ENCODE measurements at regions not wholly inside any gene's neighbourhood (a gene's known extent, or its start where the extent isn't known, plus 50 kb on each side); places are given as distances from the start of the nearest gene placed in this dataset.

DNA sequence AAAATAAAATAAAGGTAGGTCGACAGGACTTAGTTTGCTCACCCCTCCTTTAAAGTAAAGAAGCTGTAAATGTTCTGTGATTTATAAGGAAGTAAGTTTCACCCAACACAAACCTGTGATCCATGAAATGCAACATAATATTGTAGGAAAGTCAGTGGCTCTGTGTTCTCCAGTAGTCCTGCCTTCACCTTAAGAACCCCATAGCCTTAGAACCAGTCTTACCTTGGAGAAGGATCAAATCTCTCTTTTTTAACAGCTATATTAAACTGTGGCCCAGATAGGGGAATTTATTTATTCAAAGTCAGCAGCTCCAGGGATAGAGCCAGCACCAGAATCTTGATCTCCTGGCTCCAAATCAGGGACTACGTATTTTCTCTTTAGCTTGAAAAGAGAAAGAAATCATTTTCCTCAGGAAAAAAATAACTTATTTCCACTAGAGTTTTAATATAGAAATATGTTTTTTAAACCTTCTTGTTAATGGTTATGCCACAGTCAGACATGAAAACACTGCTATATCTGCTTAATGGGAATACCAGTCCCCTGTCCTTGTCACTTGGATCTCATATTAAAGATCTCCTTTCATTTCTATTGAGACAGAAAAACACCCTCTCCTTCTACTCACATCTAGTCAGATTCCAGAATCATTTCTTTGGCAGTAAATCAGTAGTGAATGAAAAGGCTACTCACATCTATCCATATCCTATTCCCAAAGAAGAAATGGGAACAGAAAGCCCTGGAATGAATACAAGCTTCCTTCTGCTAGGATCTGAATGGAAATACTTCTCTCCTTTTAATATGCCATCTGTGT, 269.2 kb upstream of the TNC start:
- Histone ChIP-seq H3K9me3 (peaks cover 6% of the 10 kb centered on the region), H3K36me3 (no peaks in the 10 kb centered on the region), H3K27ac (peak overlapping the region; percentile 32 to 57), H3K27me3 (replicated peaks; ENCODE audit: insufficient read depth) (no peaks in the 10 kb centered on the region), H3K4me3 (peak overlapping the region; percentile 25), H3K4me1 (ENCODE audit: control insufficient read depth in 1 of 2, low read depth in 2 of 2) (peaks cover 5 to 10% of the 10 kb centered on the region in 2 donors)
- ATAC-seq (ENCODE audit: insufficient number of reproducible peaks, low FRiP score, low read depth) (no peak), DNase-seq (ENCODE audit: low spot score) (no peak)
- TF ChIP-seq, protein P1, sequence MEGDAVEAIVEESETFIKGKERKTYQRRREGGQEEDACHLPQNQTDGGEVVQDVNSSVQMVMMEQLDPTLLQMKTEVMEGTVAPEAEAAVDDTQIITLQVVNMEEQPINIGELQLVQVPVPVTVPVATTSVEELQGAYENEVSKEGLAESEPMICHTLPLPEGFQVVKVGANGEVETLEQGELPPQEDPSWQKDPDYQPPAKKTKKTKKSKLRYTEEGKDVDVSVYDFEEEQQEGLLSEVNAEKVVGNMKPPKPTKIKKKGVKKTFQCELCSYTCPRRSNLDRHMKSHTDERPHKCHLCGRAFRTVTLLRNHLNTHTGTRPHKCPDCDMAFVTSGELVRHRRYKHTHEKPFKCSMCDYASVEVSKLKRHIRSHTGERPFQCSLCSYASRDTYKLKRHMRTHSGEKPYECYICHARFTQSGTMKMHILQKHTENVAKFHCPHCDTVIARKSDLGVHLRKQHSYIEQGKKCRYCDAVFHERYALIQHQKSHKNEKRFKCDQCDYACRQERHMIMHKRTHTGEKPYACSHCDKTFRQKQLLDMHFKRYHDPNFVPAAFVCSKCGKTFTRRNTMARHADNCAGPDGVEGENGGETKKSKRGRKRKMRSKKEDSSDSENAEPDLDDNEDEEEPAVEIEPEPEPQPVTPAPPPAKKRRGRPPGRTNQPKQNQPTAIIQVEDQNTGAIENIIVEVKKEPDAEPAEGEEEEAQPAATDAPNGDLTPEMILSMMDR (IDR thresholded peaks at IDR 0.05): no peak

DNA sequence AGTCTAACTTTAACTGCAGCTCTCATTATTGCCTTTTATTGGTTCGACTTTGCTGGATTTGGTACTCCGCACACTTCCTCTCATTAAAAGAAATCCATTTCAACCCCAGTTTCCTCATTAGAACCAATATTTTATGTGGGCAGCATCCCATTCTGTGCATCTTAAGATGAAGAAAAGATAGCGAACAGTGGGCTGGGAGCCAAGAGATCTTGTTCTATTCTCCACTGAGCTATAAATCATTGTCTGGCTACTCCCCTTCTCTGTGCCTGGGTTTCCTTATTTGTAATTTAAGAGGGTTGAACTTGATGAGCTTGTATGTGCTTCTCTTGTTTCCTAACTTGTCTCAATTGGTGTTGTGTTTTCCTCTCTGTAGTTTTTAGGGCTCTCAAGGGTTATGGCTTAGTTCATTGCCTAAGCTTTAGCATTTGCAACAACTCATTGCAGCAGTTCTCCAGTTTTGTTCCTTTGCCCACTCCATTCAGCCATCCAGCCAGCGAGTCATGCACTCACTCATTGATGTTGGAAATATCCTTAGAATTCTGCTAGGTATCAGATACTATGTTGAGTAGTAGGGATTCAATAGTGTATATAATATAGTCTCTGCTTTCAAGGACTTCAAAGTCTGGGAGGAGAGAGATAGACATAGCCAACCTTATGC, 273.3 kb upstream of the TNC start:
- Histone ChIP-seq H3K27me3 (replicated peaks; ENCODE audit: insufficient read depth) (no peaks in the 10 kb centered on the region), H3K4me3 (no peak overlapping the region), H3K4me1 (ENCODE audit: control insufficient read depth in 1 of 2, low read depth in 2 of 2) (peaks cover 5 to 10% of the 10 kb centered on the region in 2 donors), H3K36me3 (no peaks in the 10 kb centered on the region), H3K27ac (no peak overlapping the region), H3K9me3 (no peaks in the 10 kb centered on the region)
- TF ChIP-seq, protein P1 (IDR thresholded peaks at IDR 0.05): no peak
- peak; percentile 20 for ATAC-seq (ENCODE audit: insufficient number of reproducible peaks, low FRiP score, low read depth)
- DNase-seq (ENCODE audit: low spot score): no peak

DNA sequence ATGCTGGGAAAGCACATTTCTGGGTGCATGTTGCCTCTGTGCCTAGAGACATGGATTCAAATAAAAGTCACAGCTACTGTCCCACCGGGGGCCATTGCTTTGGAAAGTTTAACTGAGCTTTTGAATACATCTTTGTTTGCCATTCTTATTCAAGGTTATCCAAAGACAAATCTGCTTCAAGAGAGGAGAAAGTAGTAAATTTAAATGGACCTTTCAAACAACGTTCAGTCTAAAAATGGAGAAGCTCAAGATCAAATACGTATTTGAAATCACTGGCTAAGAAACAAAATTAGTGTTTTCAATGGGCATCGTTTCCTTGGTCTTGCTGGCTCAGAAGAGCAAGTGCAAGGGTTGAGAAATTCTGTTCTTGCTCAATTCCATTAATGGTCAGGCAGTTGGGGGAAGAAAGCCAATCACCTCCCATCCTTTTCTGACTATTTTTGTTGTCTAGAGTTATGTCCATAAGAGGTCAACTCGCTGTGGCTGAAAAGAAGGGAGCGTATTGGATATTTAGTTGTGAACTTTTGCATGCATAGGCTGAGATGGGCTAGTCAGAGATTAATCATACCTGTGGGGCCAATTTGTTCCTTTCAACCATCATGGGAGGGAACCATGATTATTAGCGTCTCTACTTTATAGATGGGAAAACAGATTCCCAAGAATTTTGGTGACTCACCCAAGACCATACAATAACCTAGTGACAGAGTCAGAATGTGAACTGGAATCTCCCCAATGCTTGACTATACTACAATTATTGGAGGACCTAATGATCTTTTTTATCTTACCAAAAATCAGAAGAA, 276.2 kb upstream of the TNC start:
- no peak for ATAC-seq (ENCODE audit: insufficient number of reproducible peaks, low FRiP score, low read depth)
- H3K27ac ChIP-seq: no peak overlapping the region
- TF ChIP-seq, protein P1 (IDR thresholded peaks at IDR 0.05): no peak

DNA sequence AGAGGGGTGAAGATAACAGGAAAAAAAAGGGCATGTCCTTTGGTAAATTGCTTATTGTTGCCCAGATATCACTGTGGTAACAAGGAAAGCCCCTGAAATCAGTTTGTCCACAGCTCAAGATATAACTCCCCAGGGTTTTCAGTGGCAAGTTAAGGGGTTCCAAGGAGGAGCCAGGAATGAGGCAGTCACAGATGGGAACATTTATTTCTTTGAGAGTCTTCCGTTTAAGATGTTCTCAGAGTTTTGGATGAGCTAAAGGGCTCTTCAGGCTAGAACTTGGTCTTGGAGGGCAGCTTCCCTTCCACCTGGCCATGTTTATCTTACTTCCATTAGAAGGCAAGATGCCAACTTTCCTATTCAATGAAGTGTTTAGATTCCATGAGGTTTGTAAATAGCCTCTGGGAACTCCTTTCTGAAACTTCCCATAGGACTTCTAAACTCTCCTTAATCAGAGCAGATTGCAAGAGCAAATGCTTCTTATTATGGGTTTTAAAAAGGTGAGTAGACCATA, 277.6 kb upstream of the TNC start:
- Histone ChIP-seq H3K9me3 (no peaks in the 10 kb centered on the region), H3K4me1 (ENCODE audit: control insufficient read depth in 1 of 2, low read depth in 2 of 2) (no peaks in the 10 kb centered on the region), H3K27ac (no peak overlapping the region), H3K36me3 (no peaks in the 10 kb centered on the region), H3K4me3 (no peak overlapping the region), H3K27me3 (replicated peaks; ENCODE audit: insufficient read depth) (no peaks in the 10 kb centered on the region)
- ATAC-seq (ENCODE audit: insufficient number of reproducible peaks, low FRiP score, low read depth): no peak
- no peak for DNase-seq (ENCODE audit: low spot score)
- TF ChIP-seq, protein P1 (IDR thresholded peaks at IDR 0.05): no peak

More for the DNA sequence above, 276.2 kb upstream of the TNC start:
- DNase-seq (ENCODE audit: low spot score): no peak
- Histone ChIP-seq H3K36me3 (no peaks in the 10 kb centered on the region), H3K27me3 (replicated peaks; ENCODE audit: insufficient read depth) (no peaks in the 10 kb centered on the region), H3K9me3 (no peaks in the 10 kb centered on the region), H3K4me3 (no peak overlapping the region), H3K4me1 (ENCODE audit: control insufficient read depth in 1 of 2, low read depth in 2 of 2) (no peaks in the 10 kb centered on the region)

Measured in thoracic aorta (tissue), 2 donors.